ENCODE measurements at regions not wholly inside any gene's neighbourhood (a gene's known extent, or its start where the extent isn't known, plus 50 kb on each side); places are given as distances from the start of the nearest gene placed in this dataset.

- H3K27me3 ChIP-seq (replicated peaks in 1 of 2; ENCODE audit: control insufficient read depth in 2 of 2, insufficient read depth in 2 of 2, low read length in 1 of 2), result no peaks in the 10 kb centered on the region
- H3K27ac ChIP-seq (ENCODE audit: control insufficient read depth, insufficient read depth), result no peak overlapping the region
- H4K20me1 ChIP-seq (ENCODE audit: control insufficient read depth, insufficient read depth), result no peaks in the 10 kb centered on the region
- ChIA-PET CTCF (interaction anchor here (1.2 kb wide), 1 partner anchor 14 kb away, joined by 3 read pairs; no protein-coding TSS in a partner anchor), SMC1A (ENCODE audit: uncharacterized antibody, unreplicated experiment) (interaction anchor here (0.6 to 1.9 kb wide), 3 partner anchors 13 to 365 kb away, joined by 3 to 8 read pairs (median 5); no protein-coding TSS in a partner anchor), POLR2A (interaction anchor here (0.6 to 1.1 kb wide), 2 partner anchors 12 to 35 kb away, joined by 3 read pairs; no protein-coding TSS in a partner anchor), RAD21 (ENCODE audit: unreplicated experiment) (interaction anchor here (0.9 kb wide), 1 partner anchor 23 kb away, joined by 3 read pairs; no protein-coding TSS in a partner anchor)
- no peak for TF ChIP-seq ZSCAN29 (IDR thresholded peaks at IDR 0.05)
- TF ChIP-seq RAD51 (IDR thresholded peaks at IDR 0.05), result no peak
- no peak for TF ChIP-seq NFYB (IDR thresholded peaks at IDR 0.05; ENCODE audit: insufficient read depth, low read depth, low read length)
- TF ChIP-seq SMARCA5 (IDR thresholded peaks at IDR 0.05), result no peak
- TF ChIP-seq REST (IDR thresholded peaks at IDR 0.05; ENCODE audit: low read depth, low read length), result no peak
- TF ChIP-seq SP1 (IDR thresholded peaks at IDR 0.05; ENCODE audit: low read depth, low read length), result no peak
- TF ChIP-seq ATF7 (IDR thresholded peaks at IDR 0.05; ENCODE audit: low read depth), result no peak
- TF ChIP-seq ZBED1 (IDR thresholded peaks at IDR 0.05; ENCODE audit: borderline replicate concordance), result no peak
- TF ChIP-seq ZNF217 (IDR thresholded peaks at IDR 0.05), result no peak
- TF ChIP-seq USF1 (IDR thresholded peaks at IDR 0.05; ENCODE audit: borderline replicate concordance, extremely low read length, insufficient read depth, low read depth, low read length), result no peak
- no peak for TF ChIP-seq STAT3 (IDR thresholded peaks at IDR 0.05; ENCODE audit: low read depth, low read length)
- no peak for TF ChIP-seq TBL1XR1 (IDR thresholded peaks at IDR 0.05; ENCODE audit: low read depth, low read length)
- TF ChIP-seq POLR2A (IDR thresholded peaks at IDR 0.05; ENCODE audit: low read depth, low read length), result no peak
- TF ChIP-seq ASH2L (IDR thresholded peaks at IDR 0.05; ENCODE audit: borderline replicate concordance, low read depth), result no peak
- no peak for TF ChIP-seq BMI1 (IDR thresholded peaks at IDR 0.05; ENCODE audit: borderline replicate concordance)
- DNase-seq (ENCODE audit: low read depth, low spot score), result no peak
- H3K79me2 ChIP-seq (ENCODE audit: control insufficient read depth, insufficient read depth, low read length), result no peaks in the 10 kb centered on the region
- H3K4me2 ChIP-seq (ENCODE audit: control insufficient read depth, insufficient read depth), result no peak overlapping the region
- in situ Hi-C loops (cut with MboI) (no loop called here), intact Hi-C loops (cut with micrococcal nuclease; ENCODE audit: unreplicated experiment) (no loop called here)
- H3K4me1 ChIP-seq (ENCODE audit: control insufficient read depth, insufficient read depth, low read length), result no peaks in the 10 kb centered on the region
- H3K36me3 ChIP-seq (ENCODE audit: control insufficient read depth in 2 of 2, insufficient read depth in 2 of 2, low read length in 1 of 2), result no peaks in the 10 kb centered on the region
- no peak overlapping the region for H3K4me3 ChIP-seq
- no peak for ATAC-seq
- no peak for FAIRE-seq
- BruUV-seq (replicated peaks), result no TSS peak
- no peak overlapping the region for H3K9ac ChIP-seq (ENCODE audit: control insufficient read depth, insufficient read depth, low read length)
- no peak overlapping the region for H2AFZ ChIP-seq (ENCODE audit: control insufficient read depth, low read depth, low read length)
- no peaks in the 10 kb centered on the region; the same call in 2 of the 3 replicates for H3K9me3 ChIP-seq (replicated peaks; ENCODE audit: control insufficient read depth, insufficient read depth, low read length)
Measured at GRCh38 chr2:75277111-75277510, 77.8 kb upstream of the TACR1 start.

Measured in GM12878 (cell line).